ENCODE measurements at regions not wholly inside any gene's neighbourhood (a gene's known extent, or its start where the extent isn't known, plus 50 kb on each side); places are given as distances from the start of the nearest gene placed in this dataset.

GRCh38 chr18:76005632-76006208, 489.3 kb downstream of the ZNF516 start:
- no peak for TF ChIP-seq CREB1 (IDR thresholded peaks at IDR 0.05; ENCODE audit: low read depth)
- TF ChIP-seq YY1 (IDR thresholded peaks at IDR 0.05; ENCODE audit: low read depth) = no peak
- no peak for TF ChIP-seq TEAD4 (IDR thresholded peaks at IDR 0.05)
- TF ChIP-seq EGR1 (IDR thresholded peaks at IDR 0.05) = no peak

- no peak for TF ChIP-seq ZBTB7A (IDR thresholded peaks at IDR 0.05; ENCODE audit: low read depth)
- no peak for TF ChIP-seq CEBPB (IDR thresholded peaks at IDR 0.05)
- TF ChIP-seq NFIC (IDR thresholded peaks at IDR 0.05) = no peak
- TF ChIP-seq, protein P1, sequence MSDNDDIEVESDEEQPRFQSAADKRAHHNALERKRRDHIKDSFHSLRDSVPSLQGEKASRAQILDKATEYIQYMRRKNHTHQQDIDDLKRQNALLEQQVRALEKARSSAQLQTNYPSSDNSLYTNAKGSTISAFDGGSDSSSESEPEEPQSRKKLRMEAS (IDR thresholded peaks at IDR 0.05) = no peak
- TF ChIP-seq TAF1 (IDR thresholded peaks at IDR 0.05; ENCODE audit: low read depth) = no peak
- TF ChIP-seq CREB1 (IDR thresholded peaks at IDR 0.05; ENCODE audit: low read depth) = no peak
- TF ChIP-seq YY1 (IDR thresholded peaks at IDR 0.05; ENCODE audit: low read depth) = no peak
- TF ChIP-seq FOXM1 (IDR thresholded peaks at IDR 0.05; ENCODE audit: borderline replicate concordance, low read depth) = no peak
- TF ChIP-seq, protein P2, sequence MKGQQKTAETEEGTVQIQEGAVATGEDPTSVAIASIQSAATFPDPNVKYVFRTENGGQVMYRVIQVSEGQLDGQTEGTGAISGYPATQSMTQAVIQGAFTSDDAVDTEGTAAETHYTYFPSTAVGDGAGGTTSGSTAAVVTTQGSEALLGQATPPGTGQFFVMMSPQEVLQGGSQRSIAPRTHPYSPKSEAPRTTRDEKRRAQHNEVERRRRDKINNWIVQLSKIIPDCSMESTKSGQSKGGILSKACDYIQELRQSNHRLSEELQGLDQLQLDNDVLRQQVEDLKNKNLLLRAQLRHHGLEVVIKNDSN (IDR thresholded peaks at IDR 0.05) = no peak
- TF ChIP-seq REST (IDR thresholded peaks at IDR 0.05; ENCODE audit: low read depth) = no peak
- no peak for TF ChIP-seq TEAD4 (IDR thresholded peaks at IDR 0.05)
- no peak for TF ChIP-seq EGR1 (IDR thresholded peaks at IDR 0.05)
- TF ChIP-seq RAD21 (IDR thresholded peaks at IDR 0.05; ENCODE audit: low read depth) = no peak
- TF ChIP-seq TCF12 (IDR thresholded peaks at IDR 0.05; ENCODE audit: low read depth) = no peak
- no peak for TF ChIP-seq EP300 (IDR thresholded peaks at IDR 0.05; ENCODE audit: borderline replicate concordance)
Observed at GRCh38 chr18:75984853-75985252, 510.2 kb downstream of the ZNF516 start.

GRCh38 chr18:75981102-75981501, 513.9 kb downstream of the ZNF516 start:
- TF ChIP-seq RAD21 (IDR thresholded peaks at IDR 0.05; ENCODE audit: low read depth) (no peak), YY1 (IDR thresholded peaks at IDR 0.05; ENCODE audit: low read depth) (no peak), CREB1 (IDR thresholded peaks at IDR 0.05; ENCODE audit: low read depth) (no peak), TAF1 (IDR thresholded peaks at IDR 0.05; ENCODE audit: low read depth) (no peak), REST (IDR thresholded peaks at IDR 0.05; ENCODE audit: low read depth) (no peak), FOXM1 (IDR thresholded peaks at IDR 0.05; ENCODE audit: borderline replicate concordance, low read depth) (no peak), ZBTB7A (IDR thresholded peaks at IDR 0.05; ENCODE audit: low read depth) (no peak), CEBPB (IDR thresholded peaks at IDR 0.05) (no peak), NFIC (IDR thresholded peaks at IDR 0.05) (no peak), EP300 (IDR thresholded peaks at IDR 0.05; ENCODE audit: borderline replicate concordance) (no peak), TEAD4 (IDR thresholded peaks at IDR 0.05) (no peak), EGR1 (IDR thresholded peaks at IDR 0.05) (no peak)
- TF ChIP-seq, protein P2 (IDR thresholded peaks at IDR 0.05) = no peak
- TF ChIP-seq, protein P1 (IDR thresholded peaks at IDR 0.05) = no peak

DNA sequence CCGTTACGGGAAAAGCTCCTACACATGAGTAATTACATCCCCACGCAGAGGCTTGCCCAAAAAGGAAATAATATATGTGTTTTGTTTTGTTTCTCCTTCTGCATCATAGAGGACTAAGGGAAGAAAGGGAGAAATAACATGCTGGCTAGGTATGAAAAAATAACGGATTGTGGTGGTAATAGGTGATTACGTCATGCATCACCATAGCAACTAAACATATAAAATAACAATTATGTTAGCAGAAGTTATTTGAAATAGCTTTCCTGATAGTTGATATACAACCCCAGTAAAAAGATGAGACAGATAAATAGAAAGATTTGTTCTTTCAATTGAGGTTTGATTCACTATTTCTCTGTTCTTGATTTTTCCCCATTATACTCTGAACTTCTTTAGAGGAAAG, 518.0 kb downstream of the ZNF516 start:
- TF ChIP-seq RAD21 (IDR thresholded peaks at IDR 0.05; ENCODE audit: low read depth) (no peak), EP300 (IDR thresholded peaks at IDR 0.05; ENCODE audit: borderline replicate concordance) (no peak), CEBPB (IDR thresholded peaks at IDR 0.05) (no peak), TEAD4 (IDR thresholded peaks at IDR 0.05) (no peak), TCF12 (IDR thresholded peaks at IDR 0.05; ENCODE audit: low read depth) (no peak), CREB1 (IDR thresholded peaks at IDR 0.05; ENCODE audit: low read depth) (no peak), YY1 (IDR thresholded peaks at IDR 0.05; ENCODE audit: low read depth) (no peak), TAF1 (IDR thresholded peaks at IDR 0.05; ENCODE audit: low read depth) (no peak), EGR1 (IDR thresholded peaks at IDR 0.05) (no peak), FOXM1 (IDR thresholded peaks at IDR 0.05; ENCODE audit: borderline replicate concordance, low read depth) (no peak), ZBTB7A (IDR thresholded peaks at IDR 0.05; ENCODE audit: low read depth) (no peak), REST (IDR thresholded peaks at IDR 0.05; ENCODE audit: low read depth) (no peak), NFIC (IDR thresholded peaks at IDR 0.05) (no peak)
- TF ChIP-seq, protein P1 (IDR thresholded peaks at IDR 0.05) = no peak
- TF ChIP-seq, protein P2 (IDR thresholded peaks at IDR 0.05) = no peak

All from Ishikawa (cell line).